HepG2 (cell line): ENCODE measurements at regions not wholly inside any gene's neighbourhood (a gene's known extent, or its start where the extent isn't known, plus 50 kb on each side); places are given as distances from the start of the nearest gene placed in this dataset.

ENCODE experiments used
- ATAC-seq: fragments of 200-7000 bp; cut with Tn5 transposase; 3 replicates; pipeline ENCODE4 v1.9.1; 2020; ENCODE audit warnings: mild to moderate bottlenecking, moderate library complexity
- BruUV-seq: library from RNA; stranded (reverse); fragments of 400-500 nt; replicated peaks from 2 replicates; lab custom pipeline; 2021; lab: Mats Ljungman, UMichigan
- CTCF ChIA-PET: fragments of 300-600 bp; formaldehyde crosslinking; extraction: SDS; loops from one replicate; lab custom pipeline; 2021; ENCODE audit warnings: low total read pairs, inconsistent platforms, low intra/inter-chr PET ratio; lab: Yijun Ruan, JAX
- POLR2A ChIA-PET: fragments of 350-600 bp; sonication (Branson Sonifier 250); formaldehyde crosslinking; loops from one replicate; lab custom pipeline; 2020; ENCODE audit warnings: antibody characterized with exemption, inconsistent platforms; lab: Yijun Ruan, JAX
- DNase-seq: peaks from one replicate; pipeline ENCODE4 v3.0.0-alpha.2; 2015; ENCODE audit warnings: low spot score
- FAIRE-seq: peaks from 3 replicates; lab custom pipeline; 2011; peaks lifted over from hg19 to GRCh38; lab: Jason Lieb, UNC
- H2AFZ ChIP-seq: one replicate; pipeline ENCODE4 v1.6.1; 2011; ENCODE audit warnings: low read length, inconsistent platforms
- H3K27ac ChIP-seq: fragments of 300-600 bp; 3 replicates; pipeline ENCODE4 v1.8.0; 2011; ENCODE audit warnings: mixed run types, mild to moderate bottlenecking, mixed read lengths, low read length, inconsistent platforms; ENCODE audit not compliant: insufficient read depth; ENCODE audit errors: extremely low read length
- H3K27me3 ChIP-seq, 2 experiments: fragments of 200-600 bp in 1 of 2; 2 replicates in 1 of 2; 3 replicates in 1 of 2; pipeline versions ENCODE4 v1.6.0 to v1.8.0; 2011; ENCODE audit warnings: low read length in 2 of 2, mild to moderate bottlenecking in 2 of 2, moderate library complexity in 2 of 2, inconsistent platforms in 1 of 2; ENCODE audit not compliant: insufficient read depth in 2 of 2, control insufficient read depth in 1 of 2
- H3K36me3 ChIP-seq, 2 experiments: fragments of 200-600 bp in 1 of 2; replicated peaks in 1 of 2; 2 replicates in 1 of 2; 3 replicates in 1 of 2; pipeline versions ENCODE4 v1.5.1 to v1.8.0; 2011; ENCODE audit warnings: low read length in 2 of 2, inconsistent platforms in 1 of 2; ENCODE audit not compliant: insufficient read depth in 2 of 2, control insufficient read depth in 1 of 2
- H3K4me1 ChIP-seq: 2 replicates; pipeline ENCODE4 v1.5.1; 2012; ENCODE audit warnings: low read length, inconsistent platforms; ENCODE audit not compliant: insufficient read depth
- H3K4me2 ChIP-seq: 2 replicates; pipeline ENCODE4 v1.6.0; 2011; ENCODE audit warnings: low read depth, low read length, inconsistent platforms
- H3K4me3 ChIP-seq, 3 experiments: fragments of 200-600 bp in 1 of 3; sonication (generic), shearing (Covaris generic) in 1 of 3; replicated peaks in 1 of 3; 2 replicates each; pipeline ENCODE4 v1.5.1; 2011 to 2016; ENCODE audit warnings: low read length in 3 of 3, inconsistent platforms in 2 of 3, low read depth in 2 of 3, mild to moderate bottlenecking in 2 of 3, control low read depth in 1 of 3, mixed read lengths in 1 of 3; ENCODE audit not compliant: insufficient read depth in 1 of 3
- H3K79me2 ChIP-seq: one replicate; pipeline ENCODE4 v1.6.1; 2011; ENCODE audit warnings: low read length, inconsistent platforms; ENCODE audit not compliant: insufficient read depth
- H3K9ac ChIP-seq: 2 replicates; pipeline ENCODE4 v1.6.0; 2011; ENCODE audit warnings: mild to moderate bottlenecking, low read depth, low read length, inconsistent platforms; ENCODE audit not compliant: insufficient read depth
- H3K9me3 ChIP-seq: 2 replicates; pipeline ENCODE4 v1.5.1; 2012; ENCODE audit warnings: mild to moderate bottlenecking, low read length
- H4K20me1 ChIP-seq: 2 replicates; pipeline ENCODE4 v1.6.0; 2011; ENCODE audit warnings: inconsistent platforms, mild to moderate bottlenecking, low read length, moderate library complexity; ENCODE audit not compliant: insufficient read depth
- ADNP ChIP-seq: sonication (generic); formaldehyde crosslinking; IDR thresholded peaks from 2 replicates; pipeline ENCODE4 v1.4.0; 2020; ENCODE audit warnings: missing genetic modification reagents
- AKAP8 ChIP-seq: sonication (generic); formaldehyde crosslinking; IDR thresholded peaks from 2 replicates; pipeline ENCODE4 v1.5.1; 2020; ENCODE audit warnings: mild to moderate bottlenecking, missing genetic modification reagents
- EED ChIP-seq: sonication (generic); formaldehyde crosslinking; IDR thresholded peaks from 2 replicates; pipeline ENCODE4 v1.5.0; 2020; ENCODE audit warnings: mild to moderate bottlenecking, missing genetic modification reagents
- KIAA2018 ChIP-seq: sonication (generic); formaldehyde crosslinking; IDR thresholded peaks from 2 replicates; pipeline ENCODE4 v1.5.0; 2020; ENCODE audit warnings: mild to moderate bottlenecking, missing genetic modification reagents, borderline replicate concordance
- RARA ChIP-seq: IDR thresholded peaks from 2 replicates; pipeline ENCODE4 v1.6.1; 2016; ENCODE audit warnings: missing genetic modification reagents, missing compliant biosample characterization
- SATB2 ChIP-seq: sonication (generic); formaldehyde crosslinking; IDR thresholded peaks from 2 replicates; pipeline ENCODE4 v1.5.0; 2020; ENCODE audit warnings: missing genetic modification reagents
- SKI ChIP-seq: fragments of 450-650 bp; IDR thresholded peaks from one replicate; pipeline ENCODE4 v1.6.1; 2018; ENCODE audit warnings: mild to moderate bottlenecking; ENCODE audit not compliant: partially characterized antibody
- TERF1 ChIP-seq: sonication (generic); formaldehyde crosslinking; IDR thresholded peaks from 2 replicates; pipeline ENCODE4 v1.8.0; 2022; ENCODE audit warnings: mild to moderate bottlenecking, missing genetic modification reagents, moderate library complexity
- TFDP1 ChIP-seq: IDR thresholded peaks from 2 replicates; pipeline ENCODE4 v1.6.1; 2016; ENCODE audit warnings: missing compliant biosample characterization, missing genetic modification reagents, borderline replicate concordance
- ZFP82 ChIP-seq: sonication (generic); formaldehyde crosslinking; IDR thresholded peaks from 2 replicates; pipeline ENCODE4 v1.5.1; 2020; ENCODE audit warnings: mild to moderate bottlenecking, missing genetic modification reagents, borderline replicate concordance
- ZNF33B ChIP-seq: sonication (generic); formaldehyde crosslinking; IDR thresholded peaks from 2 replicates; pipeline ENCODE4 v1.5.1; 2020; ENCODE audit warnings: mild to moderate bottlenecking, missing genetic modification reagents
- ZNF841 ChIP-seq: sonication (generic); formaldehyde crosslinking; IDR thresholded peaks from 2 replicates; pipeline ENCODE4 v1.8.1; 2023; ENCODE audit warnings: missing genetic modification reagents, borderline replicate concordance
- ZSCAN29 ChIP-seq: sonication (generic); formaldehyde crosslinking; conservative IDR thresholded peaks from 2 replicates; pipeline ENCODE4 v1.4.0; 2020; ENCODE audit warnings: mild to moderate bottlenecking, missing genetic modification reagents
- ZSCAN30 ChIP-seq: sonication (generic); formaldehyde crosslinking; IDR thresholded peaks from 2 replicates; pipeline ENCODE4 v1.5.0; 2020; ENCODE audit warnings: mild to moderate bottlenecking, missing genetic modification reagents
- in situ Hi-C: cut with HindIII; loops from 2 replicates; pipeline ENCODE4 v1.10.0; 2017; ENCODE audit warnings: low pct_unique_long_range_greater_than_20kb; ENCODE audit not compliant: extremely low pct_ligation_motif_present
- intact Hi-C: fragments of 100-400 bp; cut with micrococcal nuclease; formaldehyde crosslinking; loops from one replicate; pipeline ENCODE4 v1.10.0; 2022; ENCODE audit not compliant: unreplicated experiment

DNA sequence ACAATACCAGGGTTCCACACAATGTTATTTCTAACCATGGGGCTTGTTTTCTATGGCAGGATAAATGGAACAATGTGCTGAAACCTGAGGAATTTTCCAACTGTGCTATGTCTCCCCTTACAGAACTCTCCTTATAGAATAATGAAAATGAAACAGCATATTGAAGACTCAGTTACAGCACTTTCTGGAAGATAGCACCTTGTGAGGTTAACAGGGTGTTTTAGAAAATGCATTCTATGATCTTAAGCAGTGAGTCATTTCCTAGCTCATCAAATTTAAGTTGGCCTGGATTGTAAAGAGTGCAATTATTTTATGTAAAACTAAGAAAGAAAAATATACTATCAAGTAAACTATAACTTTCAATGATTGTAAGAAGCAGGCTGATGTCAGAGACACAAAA is 60.1 kb upstream of the CNTN1 start:
- POLR2A ChIA-PET = no interaction called here
- Histone ChIP-seq H4K20me1 (no peaks in the 10 kb centered on the region), H3K9ac (no peak overlapping the region), H3K27me3 (no peaks in the 10 kb centered on the region), H3K36me3 (no peaks in the 10 kb centered on the region), H3K27ac (no peak overlapping the region)
- no peak for ATAC-seq
- no peak for DNase-seq
- no TSS peak for BruUV-seq
- FAIRE-seq = no peak
- intact Hi-C loops = no loop called here
- no peak for TF ChIP-seq ZNF33B (CRISPR knock-in tag)
- TF ChIP-seq TERF1 (CRISPR knock-in tag) = no peak
- no peak for TF ChIP-seq ZSCAN30 (CRISPR knock-in tag)
- TF ChIP-seq SATB2 (CRISPR knock-in tag) = no peak
- TF ChIP-seq ZNF841 (CRISPR knock-in tag) = no peak
- TF ChIP-seq ADNP (CRISPR knock-in tag) = no peak
- TF ChIP-seq ZSCAN29 (CRISPR knock-in tag) = no peak
- TF ChIP-seq KIAA2018 (CRISPR knock-in tag) = no peak
- no peak for TF ChIP-seq ZFP82 (CRISPR knock-in tag)
- no peak for TF ChIP-seq RARA (CRISPR knock-in tag)
- no peak for TF ChIP-seq TFDP1
- no peak for TF ChIP-seq SKI
- TF ChIP-seq AKAP8 (CRISPR knock-in tag) = no peak
- TF ChIP-seq EED (CRISPR knock-in tag) = no peak
- TF ChIP-seq, all 625 proteins: peak for 0
- no peaks in the 10 kb centered on the region for H3K4me1 ChIP-seq
- no peak overlapping the region for H3K4me2 ChIP-seq
- H3K79me2 ChIP-seq = no peaks in the 10 kb centered on the region
- in situ Hi-C loops = no loop called here
- no peak overlapping the region for H3K4me3 ChIP-seq
- H3K9me3 ChIP-seq = no peaks in the 10 kb centered on the region; the same call in 1 of the 2 replicates
- CTCF ChIA-PET = no interaction called here
- no peak overlapping the region for H2AFZ ChIP-seq
